Osteoblast (primary cell): ENCODE measurements at regions not wholly inside any gene's neighbourhood (a gene's known extent, or its start where the extent isn't known, plus 50 kb on each side); places are given as distances from the start of the nearest gene placed in this dataset.

Experiments
- DNase-seq: peaks from one replicate; pipeline ENCODE4 v3.0.0; 2011; ENCODE audit warnings: low spot score, mixed read lengths; ENCODE audit not compliant: insufficient read length; ENCODE audit errors: missing footprints
- H2AFZ ChIP-seq: 2 replicates; pipeline ENCODE4 v1.6.0; 2011; ENCODE audit warnings: mild to moderate bottlenecking, low read length
- H3K27ac ChIP-seq: 2 replicates; pipeline ENCODE4 v1.5.1; 2011; ENCODE audit warnings: mild to moderate bottlenecking, low read depth, low read length, moderate library complexity
- H3K27me3 ChIP-seq: 2 replicates; pipeline ENCODE4 v1.6.0; 2012; ENCODE audit warnings: mild to moderate bottlenecking, control low read depth, inconsistent platforms, low read length, moderate library complexity; ENCODE audit not compliant: insufficient read depth
- H3K36me3 ChIP-seq: 2 replicates; pipeline ENCODE4 v1.5.1; 2011; ENCODE audit warnings: mild to moderate bottlenecking, low read length, control low read depth, moderate library complexity; ENCODE audit not compliant: insufficient read depth
- H3K4me1 ChIP-seq: 2 replicates; pipeline ENCODE4 v1.5.1; 2011; ENCODE audit warnings: mild to moderate bottlenecking, low read length, control low read depth, moderate library complexity; ENCODE audit not compliant: insufficient read depth
- H3K4me2 ChIP-seq: 2 replicates; pipeline ENCODE4 v1.6.0; 2011; ENCODE audit warnings: mild to moderate bottlenecking, low read length; ENCODE audit not compliant: insufficient read depth
- H3K4me3 ChIP-seq: fragments of 200-600 bp; sonication (generic); 3 replicates; pipeline ENCODE4 v1.5.1; 2012; ENCODE audit warnings: mild to moderate bottlenecking, low read length, inconsistent platforms; ENCODE audit not compliant: insufficient read depth
- H3K79me2 ChIP-seq: 2 replicates; pipeline ENCODE4 v1.6.0; 2012; ENCODE audit warnings: mild to moderate bottlenecking, low read length, control low read depth, inconsistent platforms; ENCODE audit not compliant: insufficient read depth
- H3K9me3 ChIP-seq: 2 replicates; pipeline ENCODE4 v1.5.1; 2011; ENCODE audit warnings: low read depth, low read length, control low read depth
- H4K20me1 ChIP-seq: 2 replicates; pipeline ENCODE4 v1.6.0; 2012; ENCODE audit warnings: mild to moderate bottlenecking, low read length, control low read depth; ENCODE audit not compliant: insufficient read depth
- TF ChIP-seq, protein P1 (sequence below): IDR thresholded peaks from 2 replicates; pipeline ENCODE4 v1.5.1; 2011; ENCODE audit warnings: mild to moderate bottlenecking, low read depth, low read length, moderate library complexity; ENCODE audit errors: extremely low read depth

DNA sequence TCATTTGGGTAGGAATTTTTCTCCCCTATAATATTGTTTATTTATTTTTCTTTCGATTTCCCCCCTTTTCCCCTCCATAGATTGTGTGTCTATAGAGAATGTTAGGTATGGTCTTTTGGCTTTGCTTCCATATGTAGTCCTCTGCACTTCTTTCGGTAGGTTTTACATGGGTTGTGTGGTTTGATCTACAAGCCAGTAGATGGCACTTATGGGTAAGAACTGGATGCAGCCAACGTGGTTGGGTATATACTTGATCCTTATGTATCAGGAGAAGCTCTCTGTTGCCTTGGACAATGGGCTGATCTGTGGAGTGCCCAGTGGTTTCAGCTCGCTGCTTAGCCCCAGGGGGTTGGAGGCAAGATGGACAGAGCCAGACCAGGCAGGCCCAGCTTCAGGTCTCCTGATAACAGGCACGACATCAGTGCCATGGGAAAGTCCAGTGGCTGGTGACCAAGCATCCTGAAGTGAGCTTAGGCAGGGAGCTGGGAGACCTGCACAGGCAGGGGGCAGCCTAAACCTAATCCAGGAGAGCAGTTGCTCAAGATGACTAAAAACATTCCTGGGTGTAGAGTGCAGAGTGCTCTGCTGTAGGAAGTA, 488.3 kb downstream of the CCDC85A start:
- no peak for DNase-seq

DNA sequence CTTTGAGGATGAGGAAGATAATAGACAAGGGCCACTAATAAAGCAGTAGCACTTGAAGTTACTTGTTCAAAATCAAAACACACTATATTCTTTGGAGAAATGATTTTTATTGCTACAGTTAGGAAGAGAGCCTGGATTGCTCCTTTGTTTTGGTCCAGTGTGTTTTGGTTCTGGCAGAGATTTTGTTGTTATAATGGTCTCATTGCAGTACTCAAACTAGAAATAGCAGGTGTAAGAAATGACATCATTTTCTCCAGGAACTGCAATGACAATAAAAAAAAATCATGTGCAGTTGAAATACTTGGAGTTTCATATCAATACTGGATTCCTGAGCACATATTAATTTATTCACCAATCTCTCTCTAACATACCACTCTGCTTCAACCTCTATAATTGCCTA, 490.3 kb downstream of the CCDC85A start:
- Histone ChIP-seq H2AFZ (no peak overlapping the region), H3K79me2 (no peaks in the 10 kb centered on the region), H3K4me2 (no peak overlapping the region), H3K27ac (no peak overlapping the region), H4K20me1 (no peaks in the 10 kb centered on the region), H3K36me3 (no peaks in the 10 kb centered on the region), H3K27me3 (no peaks in the 10 kb centered on the region), H3K4me1 (no peaks in the 10 kb centered on the region), H3K9me3 (peaks cover 9% of the 10 kb centered on the region), H3K4me3 (no peak overlapping the region)
- TF ChIP-seq, protein P1, sequence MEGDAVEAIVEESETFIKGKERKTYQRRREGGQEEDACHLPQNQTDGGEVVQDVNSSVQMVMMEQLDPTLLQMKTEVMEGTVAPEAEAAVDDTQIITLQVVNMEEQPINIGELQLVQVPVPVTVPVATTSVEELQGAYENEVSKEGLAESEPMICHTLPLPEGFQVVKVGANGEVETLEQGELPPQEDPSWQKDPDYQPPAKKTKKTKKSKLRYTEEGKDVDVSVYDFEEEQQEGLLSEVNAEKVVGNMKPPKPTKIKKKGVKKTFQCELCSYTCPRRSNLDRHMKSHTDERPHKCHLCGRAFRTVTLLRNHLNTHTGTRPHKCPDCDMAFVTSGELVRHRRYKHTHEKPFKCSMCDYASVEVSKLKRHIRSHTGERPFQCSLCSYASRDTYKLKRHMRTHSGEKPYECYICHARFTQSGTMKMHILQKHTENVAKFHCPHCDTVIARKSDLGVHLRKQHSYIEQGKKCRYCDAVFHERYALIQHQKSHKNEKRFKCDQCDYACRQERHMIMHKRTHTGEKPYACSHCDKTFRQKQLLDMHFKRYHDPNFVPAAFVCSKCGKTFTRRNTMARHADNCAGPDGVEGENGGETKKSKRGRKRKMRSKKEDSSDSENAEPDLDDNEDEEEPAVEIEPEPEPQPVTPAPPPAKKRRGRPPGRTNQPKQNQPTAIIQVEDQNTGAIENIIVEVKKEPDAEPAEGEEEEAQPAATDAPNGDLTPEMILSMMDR, result no peak
- no peak for DNase-seq

More for the DNA sequence above, 488.3 kb downstream of the CCDC85A start:
- Histone ChIP-seq H3K27ac (no peak overlapping the region), H3K9me3 (peaks cover 9% of the 10 kb centered on the region), H3K79me2 (no peaks in the 10 kb centered on the region), H3K27me3 (no peaks in the 10 kb centered on the region), H3K4me1 (no peaks in the 10 kb centered on the region), H2AFZ (no peak overlapping the region), H3K4me3 (no peak overlapping the region), H3K4me2 (no peak overlapping the region), H4K20me1 (no peaks in the 10 kb centered on the region), H3K36me3 (no peaks in the 10 kb centered on the region)
- TF ChIP-seq, protein P1, result peak; percentile 30

DNA sequence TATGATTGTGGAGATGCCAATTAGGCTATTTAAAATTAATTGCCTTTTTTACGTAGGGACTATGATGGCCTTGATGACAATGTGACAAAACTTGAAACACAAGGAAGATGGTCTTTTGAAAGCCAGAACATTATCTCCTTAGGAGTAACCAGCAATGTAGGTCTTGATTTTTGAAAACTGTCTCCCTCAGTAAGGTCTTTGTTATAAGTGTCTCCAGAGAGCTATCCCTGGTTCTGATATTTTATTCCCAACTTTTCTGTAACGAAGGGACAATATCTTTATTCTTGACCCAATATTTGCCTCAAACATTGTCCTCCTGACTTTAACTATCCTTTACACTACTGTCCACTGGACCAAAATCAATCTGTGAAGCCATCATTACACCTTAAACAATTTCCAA, 493.2 kb downstream of the CCDC85A start:
- no peak overlapping the region for H3K27ac ChIP-seq
- DNase-seq, result no peak
- no peaks in the 10 kb centered on the region for H3K36me3 ChIP-seq
- H3K4me2 ChIP-seq, result no peak overlapping the region
- H3K4me3 ChIP-seq, result no peak overlapping the region
- no peaks in the 10 kb centered on the region for H4K20me1 ChIP-seq
- TF ChIP-seq, protein P1, result no peak
- no peaks in the 10 kb centered on the region for H3K79me2 ChIP-seq
- H3K4me1 ChIP-seq, result peaks cover 3% of the 10 kb centered on the region
- H3K9me3 ChIP-seq, result peaks cover 9% of the 10 kb centered on the region
- no peaks in the 10 kb centered on the region for H3K27me3 ChIP-seq
- H2AFZ ChIP-seq, result no peak overlapping the region

DNA sequence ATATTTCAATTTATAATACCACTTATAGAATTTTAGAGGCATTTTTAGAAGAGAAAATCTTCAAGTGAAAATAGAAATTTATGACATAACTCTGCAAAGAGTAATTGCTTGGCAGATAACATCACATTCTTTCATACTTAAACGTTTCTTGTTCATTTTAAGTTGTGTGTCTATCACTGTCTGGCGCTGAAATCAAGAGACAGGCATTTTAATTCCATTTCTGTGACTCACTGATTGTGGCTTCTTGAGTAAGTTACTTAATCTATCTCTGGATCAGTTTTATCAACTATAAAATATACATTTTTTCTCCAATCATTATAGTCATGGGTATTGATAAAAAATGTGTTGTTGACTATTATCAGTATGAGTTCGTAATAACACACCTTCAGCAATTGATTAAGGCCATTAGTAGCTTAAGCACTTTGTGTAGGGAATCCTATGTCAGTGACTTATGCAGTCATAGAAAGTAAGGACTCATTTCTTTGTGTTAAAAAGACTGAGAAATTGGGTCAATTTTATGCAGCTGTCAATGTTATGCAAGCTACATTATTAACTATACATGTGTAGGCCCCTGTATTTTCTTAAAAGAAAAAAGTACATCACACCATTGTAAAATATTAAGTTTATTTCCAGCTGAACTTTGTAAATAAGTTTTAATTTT, 497.3 kb downstream of the CCDC85A start:
- H3K4me1 ChIP-seq, result peaks cover 4% of the 10 kb centered on the region
- no peak for DNase-seq
- H3K4me3 ChIP-seq, result no peak overlapping the region
- no peak overlapping the region for H2AFZ ChIP-seq
- H3K79me2 ChIP-seq, result no peaks in the 10 kb centered on the region
- no peaks in the 10 kb centered on the region for H3K27me3 ChIP-seq
- TF ChIP-seq, protein P1, result no peak
- no peak overlapping the region for H3K27ac ChIP-seq
- no peak overlapping the region for H3K4me2 ChIP-seq
- H3K9me3 ChIP-seq, result no peaks in the 10 kb centered on the region
- H3K36me3 ChIP-seq, result no peaks in the 10 kb centered on the region
- H4K20me1 ChIP-seq, result no peaks in the 10 kb centered on the region
